ENCODE measurements at regions not wholly inside any gene's neighbourhood (a gene's known extent, or its start where the extent isn't known, plus 50 kb on each side); places are given as distances from the start of the nearest gene placed in this dataset.

GRCh38 chr4:53818104-53818503, 226.8 kb upstream of the LNX1 start:
- Mint-ChIP-seq H3K9me3 (no peaks in the 10 kb centered on the region), H3K27ac (ENCODE audit: low read depth) (no peak overlapping the region), H3K4me1 (no peaks in the 10 kb centered on the region), H3K27me3 (peaks cover 9% of the 10 kb centered on the region), H3K36me3 (ENCODE audit: insufficient read depth) (peaks cover 2% of the 10 kb centered on the region), H3K4me3 (no peak overlapping the region)
- ATAC-seq (replicated peaks; ENCODE audit: extremely low read depth, poor library complexity, severe bottlenecking) (no peak), DNase-seq (ENCODE audit: low spot score in 2 of 2) (no peak)

GRCh38 chr4:53816561-53816960, 225.3 kb upstream of the LNX1 start:
- Mint-ChIP-seq H3K4me1 (no peaks in the 10 kb centered on the region), H3K27ac (ENCODE audit: low read depth) (no peak overlapping the region), H3K27me3 (peaks cover 9% of the 10 kb centered on the region), H3K9me3 (no peaks in the 10 kb centered on the region), H3K4me3 (no peak overlapping the region), H3K36me3 (ENCODE audit: insufficient read depth) (peaks cover 2% of the 10 kb centered on the region)
- DNase-seq (ENCODE audit: low spot score in 2 of 2) (no peak), ATAC-seq (replicated peaks; ENCODE audit: extremely low read depth, poor library complexity, severe bottlenecking) (no peak)

- H3K27ac Mint-ChIP-seq (ENCODE audit: low read depth): no peak overlapping the region
- H3K36me3 Mint-ChIP-seq (ENCODE audit: insufficient read depth): peaks cover 2% of the 10 kb centered on the region
Measured at GRCh38 chr4:53815281-53815680, 224.0 kb upstream of the LNX1 start.

DNA sequence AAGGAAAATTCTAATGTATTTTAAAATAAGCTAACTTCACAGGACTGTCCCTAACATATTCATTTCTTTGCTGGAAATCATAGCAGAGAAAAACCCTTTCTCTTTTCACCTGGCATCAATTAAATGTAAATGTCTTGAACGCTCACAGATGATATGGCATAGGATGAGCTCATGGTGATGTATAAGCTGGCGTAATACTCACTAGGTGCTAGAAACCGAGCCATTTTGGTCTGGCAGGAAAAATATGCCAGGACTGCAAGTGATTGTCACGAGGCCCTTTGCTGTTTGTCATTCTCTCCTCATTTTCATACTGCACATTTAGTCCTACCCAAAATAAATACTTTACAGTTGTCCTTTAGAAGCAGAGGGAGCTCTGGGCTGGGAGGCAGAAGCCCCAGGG, 222.7 kb upstream of the LNX1 start:
- Mint-ChIP-seq H3K27ac (ENCODE audit: low read depth) (no peak overlapping the region), H3K4me3 (no peak overlapping the region), H3K27me3 (peaks cover 9% of the 10 kb centered on the region), H3K36me3 (ENCODE audit: insufficient read depth) (peaks cover 2% of the 10 kb centered on the region), H3K9me3 (no peaks in the 10 kb centered on the region), H3K4me1 (no peaks in the 10 kb centered on the region)
- DNase-seq (ENCODE audit: low spot score in 2 of 2) (no peak), ATAC-seq (replicated peaks; ENCODE audit: extremely low read depth, poor library complexity, severe bottlenecking) (no peak)

More at GRCh38 chr4:53815281-53815680, 224.0 kb upstream of the LNX1 start:
- Mint-ChIP-seq H3K4me3 (no peak overlapping the region), H3K9me3 (no peaks in the 10 kb centered on the region), H3K27me3 (peaks cover 9% of the 10 kb centered on the region), H3K4me1 (no peaks in the 10 kb centered on the region)
- DNase-seq (ENCODE audit: low spot score in 2 of 2): no peak
- no peak for ATAC-seq (replicated peaks; ENCODE audit: extremely low read depth, poor library complexity, severe bottlenecking)

- Mint-ChIP-seq H3K9me3 (no peaks in the 10 kb centered on the region), H3K36me3 (ENCODE audit: insufficient read depth) (no peaks in the 10 kb centered on the region), H3K4me1 (no peaks in the 10 kb centered on the region), H3K27me3 (peaks cover 5% of the 10 kb centered on the region), H3K4me3 (no peak overlapping the region), H3K27ac (ENCODE audit: low read depth) (no peak overlapping the region)
- DNase-seq (ENCODE audit: low spot score in 2 of 2) (no peak), ATAC-seq (replicated peaks; ENCODE audit: extremely low read depth, poor library complexity, severe bottlenecking) (no peak)
Measured at GRCh38 chr4:53810643-53811042, 219.4 kb upstream of the LNX1 start.

GRCh38 chr4:53809816-53810215, 218.5 kb upstream of the LNX1 start:
- DNase-seq (ENCODE audit: low spot score in 2 of 2) (no peak), ATAC-seq (replicated peaks; ENCODE audit: extremely low read depth, poor library complexity, severe bottlenecking) (no peak)
- Mint-ChIP-seq H3K27me3 (no peaks in the 10 kb centered on the region), H3K4me3 (no peak overlapping the region), H3K9me3 (no peaks in the 10 kb centered on the region), H3K36me3 (ENCODE audit: insufficient read depth) (no peaks in the 10 kb centered on the region), H3K27ac (ENCODE audit: low read depth) (no peak overlapping the region), H3K4me1 (no peaks in the 10 kb centered on the region)

DNA sequence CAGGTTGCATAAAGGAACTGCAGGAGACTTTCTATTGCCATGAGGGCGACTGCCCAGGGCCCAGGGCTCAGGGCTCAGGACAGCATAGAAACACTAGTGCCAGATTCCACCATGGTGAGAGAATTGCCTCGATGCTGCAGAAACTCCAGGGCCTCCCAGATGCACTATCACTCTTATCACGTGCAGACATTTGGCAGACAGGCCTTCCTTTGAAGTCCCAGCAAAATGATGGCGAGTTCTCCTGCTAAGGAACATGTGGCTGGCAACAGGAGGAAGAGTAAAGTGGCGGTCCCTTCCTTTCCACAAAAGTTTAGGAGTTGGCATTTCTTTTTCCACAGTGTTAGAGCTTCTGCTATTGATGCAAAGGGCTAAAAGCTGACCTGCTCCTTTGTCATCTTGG, 214.0 kb upstream of the LNX1 start:
- no peak for ATAC-seq (replicated peaks; ENCODE audit: extremely low read depth, poor library complexity, severe bottlenecking)
- DNase-seq (ENCODE audit: low spot score in 2 of 2): no peak
- Mint-ChIP-seq H3K27me3 (no peaks in the 10 kb centered on the region), H3K36me3 (ENCODE audit: insufficient read depth) (no peaks in the 10 kb centered on the region), H3K4me3 (no peak overlapping the region), H3K27ac (ENCODE audit: low read depth) (no peak overlapping the region), H3K9me3 (no peaks in the 10 kb centered on the region), H3K4me1 (no peaks in the 10 kb centered on the region)

GRCh38 chr4:53804719-53805118, 213.4 kb upstream of the LNX1 start:
- DNase-seq (ENCODE audit: low spot score in 2 of 2) (no peak), ATAC-seq (replicated peaks; ENCODE audit: extremely low read depth, poor library complexity, severe bottlenecking) (no peak)
- Mint-ChIP-seq H3K4me3 (no peak overlapping the region), H3K27ac (ENCODE audit: low read depth) (no peak overlapping the region), H3K36me3 (ENCODE audit: insufficient read depth) (no peaks in the 10 kb centered on the region), H3K27me3 (peaks cover 3% of the 10 kb centered on the region), H3K9me3 (no peaks in the 10 kb centered on the region), H3K4me1 (no peaks in the 10 kb centered on the region)

- H3K4me3 Mint-ChIP-seq: no peak overlapping the region
- peaks cover 8% of the 10 kb centered on the region for H3K27me3 Mint-ChIP-seq
- ATAC-seq (replicated peaks; ENCODE audit: extremely low read depth, poor library complexity, severe bottlenecking) (no peak), DNase-seq (ENCODE audit: low spot score in 2 of 2) (no peak)
- no peaks in the 10 kb centered on the region for H3K9me3 Mint-ChIP-seq
- H3K36me3 Mint-ChIP-seq (ENCODE audit: insufficient read depth): no peaks in the 10 kb centered on the region
- no peak overlapping the region for H3K27ac Mint-ChIP-seq (ENCODE audit: low read depth)
- H3K4me1 Mint-ChIP-seq: no peaks in the 10 kb centered on the region
Measured at GRCh38 chr4:53802500-53802899, 211.2 kb upstream of the LNX1 start.

- no peak for ATAC-seq (replicated peaks; ENCODE audit: extremely low read depth, poor library complexity, severe bottlenecking)
- Mint-ChIP-seq H3K9me3 (no peaks in the 10 kb centered on the region), H3K4me3 (no peak overlapping the region), H3K27me3 (peaks cover 19% of the 10 kb centered on the region), H3K27ac (ENCODE audit: low read depth) (no peak overlapping the region), H3K4me1 (no peaks in the 10 kb centered on the region), H3K36me3 (ENCODE audit: insufficient read depth) (peaks cover 2% of the 10 kb centered on the region)
- no peak for DNase-seq (ENCODE audit: low spot score in 2 of 2)
Measured at GRCh38 chr4:53801373-53801772, 210.1 kb upstream of the LNX1 start.

GRCh38 chr4:53800741-53801140, 209.5 kb upstream of the LNX1 start:
- H3K9me3 Mint-ChIP-seq: no peaks in the 10 kb centered on the region
- no peaks in the 10 kb centered on the region for H3K4me1 Mint-ChIP-seq
- no peak overlapping the region for H3K4me3 Mint-ChIP-seq
- DNase-seq (ENCODE audit: low spot score in 2 of 2) (no peak), ATAC-seq (replicated peaks; ENCODE audit: extremely low read depth, poor library complexity, severe bottlenecking) (no peak)
- no peak overlapping the region for H3K27ac Mint-ChIP-seq (ENCODE audit: low read depth)
- H3K36me3 Mint-ChIP-seq (ENCODE audit: insufficient read depth): peaks cover 2% of the 10 kb centered on the region
- peaks cover 19% of the 10 kb centered on the region for H3K27me3 Mint-ChIP-seq

GRCh38 chr4:53793096-53793495, 201.8 kb upstream of the LNX1 start:
- no peaks in the 10 kb centered on the region for H3K4me1 Mint-ChIP-seq
- H3K4me3 Mint-ChIP-seq: no peak overlapping the region
- peaks cover 51% of the 10 kb centered on the region for H3K27me3 Mint-ChIP-seq
- H3K9me3 Mint-ChIP-seq: peaks cover 7% of the 10 kb centered on the region
- DNase-seq (ENCODE audit: low spot score in 2 of 2): no peak
- peaks cover 2% of the 10 kb centered on the region for H3K36me3 Mint-ChIP-seq (ENCODE audit: insufficient read depth)
- H3K27ac Mint-ChIP-seq (ENCODE audit: low read depth): no peak overlapping the region
- ATAC-seq (replicated peaks; ENCODE audit: extremely low read depth, poor library complexity, severe bottlenecking): no peak

GRCh38 chr4:53790286-53790685, 199.0 kb upstream of the LNX1 start:
- peaks cover 7% of the 10 kb centered on the region for H3K9me3 Mint-ChIP-seq
- no peak overlapping the region for H3K4me3 Mint-ChIP-seq
- peaks cover 36% of the 10 kb centered on the region for H3K27me3 Mint-ChIP-seq
- DNase-seq (ENCODE audit: low spot score in 2 of 2) (no peak), ATAC-seq (replicated peaks; ENCODE audit: extremely low read depth, poor library complexity, severe bottlenecking) (no peak)
- no peaks in the 10 kb centered on the region for H3K36me3 Mint-ChIP-seq (ENCODE audit: insufficient read depth)
- no peak overlapping the region for H3K27ac Mint-ChIP-seq (ENCODE audit: low read depth)
- no peaks in the 10 kb centered on the region for H3K4me1 Mint-ChIP-seq

DNA sequence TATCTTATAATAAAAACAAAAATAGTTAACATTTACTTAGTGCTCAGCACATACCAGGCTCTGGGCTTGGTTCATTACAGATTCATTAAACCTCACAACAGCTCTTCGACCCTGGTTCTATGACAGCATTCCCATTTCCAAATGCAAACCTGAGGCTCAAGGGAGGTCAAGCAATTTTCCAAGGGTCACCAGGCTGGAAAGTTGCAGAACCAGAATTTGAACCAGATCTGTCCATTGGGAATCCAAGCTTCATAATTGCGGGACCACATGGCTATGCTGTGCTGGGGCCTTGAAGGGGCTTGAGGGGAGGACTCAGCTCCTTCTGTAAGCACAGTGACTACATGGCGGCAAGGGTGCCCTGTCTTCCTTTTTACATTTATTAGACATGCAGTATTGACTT, 197.3 kb upstream of the LNX1 start:
- DNase-seq (ENCODE audit: low spot score in 2 of 2) (no peak), ATAC-seq (replicated peaks; ENCODE audit: extremely low read depth, poor library complexity, severe bottlenecking) (no peak)
- peaks cover 7% of the 10 kb centered on the region for H3K9me3 Mint-ChIP-seq
- no peak overlapping the region for H3K4me3 Mint-ChIP-seq
- no peaks in the 10 kb centered on the region for H3K36me3 Mint-ChIP-seq (ENCODE audit: insufficient read depth)
- peaks cover 27% of the 10 kb centered on the region for H3K27me3 Mint-ChIP-seq
- H3K27ac Mint-ChIP-seq (ENCODE audit: low read depth): no peak overlapping the region
- H3K4me1 Mint-ChIP-seq: no peaks in the 10 kb centered on the region

Measured in central memory CD8-positive, alpha-beta T cell (primary cell).